ENCODE measurements at regions not wholly inside any gene's neighbourhood (a gene's known extent, or its start where the extent isn't known, plus 50 kb on each side); places are given as distances from the start of the nearest gene placed in this dataset.

- no peak for TF ChIP-seq ZNF326 (CRISPR knock-in tag; IDR thresholded peaks at IDR 0.05; ENCODE audit: borderline replicate concordance)
- TF ChIP-seq ZNF383 (CRISPR knock-in tag; IDR thresholded peaks at IDR 0.05; ENCODE audit: borderline replicate concordance), result no peak
- TF ChIP-seq XBP1 (CRISPR knock-in tag; IDR thresholded peaks at IDR 0.05), result no peak
- TF ChIP-seq BORCS8-MEF2B (CRISPR knock-in tag; IDR thresholded peaks at IDR 0.05), result no peak
- no peak for TF ChIP-seq MEIS2 (CRISPR knock-in tag; IDR thresholded peaks at IDR 0.05)
- TF ChIP-seq PATZ1 (CRISPR knock-in tag; IDR thresholded peaks at IDR 0.05), result no peak
- TF ChIP-seq SOX6 (IDR thresholded peaks at IDR 0.05), result 0 out of 2 replicates have a peak, but pooled peaks have one; percentile 23
- TF ChIP-seq SOX6 (CRISPR knock-in tag; IDR thresholded peaks at IDR 0.05), result no peak
- TF ChIP-seq KMT2B (CRISPR knock-in tag; IDR thresholded peaks at IDR 0.05), result no peak
- no peak for TF ChIP-seq FOXA3 (CRISPR knock-in tag; IDR thresholded peaks at IDR 0.05)
- 0 out of 2 replicates have a peak, but pooled peaks have one; percentile 0 for TF ChIP-seq JUNB (CRISPR knock-in tag; IDR thresholded peaks at IDR 0.05; ENCODE audit: borderline replicate concordance)
- TF ChIP-seq ZSCAN9 (CRISPR knock-in tag; IDR thresholded peaks at IDR 0.05; ENCODE audit: borderline replicate concordance), result no peak
- no peak for TF ChIP-seq ATF2 (CRISPR knock-in tag; IDR thresholded peaks at IDR 0.05)
Observed at GRCh38 chr17:79412110-79412509, 198.7 kb downstream of the RBFOX3 start (continued).

Data from HepG2 (cell line).